COLO668 (cell line): ENCODE measurements at regions not wholly inside any gene's neighbourhood (a gene's known extent, or its start where the extent isn't known, plus 50 kb on each side); places are given as distances from the start of the nearest gene placed in this dataset.
"Not testable (repeated sequence)": the region's sequence is repeated elsewhere in the genome, so short reads cannot be mapped to it uniquely, and the experiment has no call there.

Experiments used
- DNase-seq: peaks from one replicate; lab custom pipeline; 2025; ENCODE audit not compliant: unreplicated experiment; lab: John Stamatoyannopoulos, UW

DNA sequence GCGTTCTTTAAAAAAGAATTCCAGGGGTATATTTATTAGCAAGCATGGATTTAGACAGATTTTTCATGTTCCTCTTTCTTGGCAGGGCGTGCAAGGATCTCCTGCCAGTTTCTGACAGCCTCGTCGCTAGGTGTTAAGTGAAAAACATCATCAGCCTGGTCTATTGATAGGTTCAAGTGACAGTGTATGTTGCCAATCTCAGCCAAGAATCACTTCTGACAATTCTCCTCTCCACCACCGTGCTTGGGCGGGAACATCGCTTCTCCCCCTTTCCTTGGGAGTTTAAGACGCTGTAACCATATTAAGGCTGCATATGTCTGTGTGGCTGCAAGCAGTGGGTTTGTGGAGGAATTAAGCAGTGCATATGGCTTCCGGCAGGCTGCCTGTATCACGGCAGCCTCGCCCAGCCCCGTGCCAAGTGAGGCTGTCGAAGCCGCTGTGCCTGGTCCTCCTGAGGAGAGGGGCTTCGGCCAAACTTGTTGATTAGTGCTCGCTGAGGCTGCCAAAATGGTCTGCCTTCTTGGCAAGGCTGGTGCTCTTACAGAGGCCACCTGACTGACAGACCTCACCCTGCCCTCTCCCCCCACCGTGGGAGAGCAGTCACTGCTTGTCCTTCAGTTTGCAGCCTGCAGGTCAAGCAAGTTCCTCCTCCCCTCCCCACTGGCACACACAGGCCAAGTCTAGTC, 132.2 kb upstream of the MPHOSPH6 start:
- no peak for DNase-seq

DNA sequence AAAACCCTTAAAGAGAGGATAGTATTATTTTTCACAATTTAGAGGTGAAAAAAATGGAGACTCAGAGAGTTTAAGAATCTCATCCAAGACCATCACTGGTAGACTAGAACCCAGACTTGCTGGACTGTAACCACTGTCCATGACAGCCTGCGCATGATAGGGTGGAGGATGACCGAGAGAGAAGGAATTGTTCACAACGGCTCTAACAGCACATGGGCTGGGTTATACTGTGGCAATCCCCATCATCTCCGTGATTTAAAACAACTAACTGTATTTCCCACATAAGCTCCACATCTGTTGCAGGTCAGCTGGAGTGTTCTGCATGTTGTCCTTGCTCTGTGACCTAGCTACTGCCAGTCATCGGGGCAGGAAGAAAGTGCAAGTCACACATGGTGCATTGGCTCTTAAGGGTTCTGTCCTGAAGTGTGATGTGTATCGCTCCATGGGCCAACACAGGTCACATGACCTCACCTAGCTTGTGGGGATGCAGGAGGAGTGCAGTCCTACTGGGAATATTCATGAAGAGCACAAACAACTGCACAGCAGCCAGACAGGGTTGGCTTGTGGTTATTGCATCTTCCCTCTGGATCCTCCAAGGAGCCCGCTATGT, 131.2 kb upstream of the MPHOSPH6 start:
- DNase-seq, result no peak

DNA sequence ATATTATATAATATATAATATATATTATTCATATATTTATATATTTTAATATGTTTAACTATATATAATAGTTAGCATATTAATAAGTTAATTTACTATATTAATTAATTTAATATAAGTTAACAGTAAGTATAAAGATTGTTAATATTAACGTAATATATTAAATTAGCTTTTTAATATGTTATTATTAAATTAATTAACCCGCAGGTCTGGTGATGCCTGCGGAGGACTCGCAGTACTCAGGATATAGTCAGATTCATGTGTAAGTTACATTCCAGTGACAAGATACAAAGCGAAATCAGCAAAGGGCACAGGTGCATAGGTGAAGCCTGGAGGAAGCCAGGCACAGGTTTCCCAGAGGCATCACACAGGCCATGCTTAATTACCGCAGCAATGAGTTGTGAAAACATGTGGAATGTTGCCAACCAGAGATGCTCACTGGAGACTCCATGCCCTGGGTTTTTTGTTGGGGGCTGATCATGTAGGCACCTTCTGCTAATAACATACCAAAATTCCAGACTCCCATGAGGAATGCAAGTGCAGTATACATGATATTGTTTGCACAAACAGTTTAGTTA, 130.4 kb upstream of the MPHOSPH6 start:
- no peak for DNase-seq

DNA sequence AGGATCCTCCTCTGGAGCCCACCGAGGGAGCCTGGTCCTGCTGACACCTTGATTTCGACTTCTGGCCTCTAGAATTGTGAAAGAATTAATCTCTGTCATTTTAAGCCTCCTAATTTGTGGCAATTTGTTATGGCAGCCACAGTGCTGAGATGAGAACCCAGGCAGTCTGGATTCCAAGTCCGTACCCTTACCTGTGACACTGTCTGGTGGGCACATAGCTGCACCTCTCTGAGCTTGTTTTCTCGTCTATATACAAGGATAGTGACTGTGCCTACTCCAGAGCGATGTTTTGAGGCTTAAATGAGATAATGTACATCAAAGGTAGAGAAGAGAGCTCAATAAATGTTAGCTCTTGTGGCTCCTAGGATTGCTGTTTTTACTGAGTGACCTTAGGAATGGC, 128.4 kb upstream of the MPHOSPH6 start:
- no peak for DNase-seq

DNA sequence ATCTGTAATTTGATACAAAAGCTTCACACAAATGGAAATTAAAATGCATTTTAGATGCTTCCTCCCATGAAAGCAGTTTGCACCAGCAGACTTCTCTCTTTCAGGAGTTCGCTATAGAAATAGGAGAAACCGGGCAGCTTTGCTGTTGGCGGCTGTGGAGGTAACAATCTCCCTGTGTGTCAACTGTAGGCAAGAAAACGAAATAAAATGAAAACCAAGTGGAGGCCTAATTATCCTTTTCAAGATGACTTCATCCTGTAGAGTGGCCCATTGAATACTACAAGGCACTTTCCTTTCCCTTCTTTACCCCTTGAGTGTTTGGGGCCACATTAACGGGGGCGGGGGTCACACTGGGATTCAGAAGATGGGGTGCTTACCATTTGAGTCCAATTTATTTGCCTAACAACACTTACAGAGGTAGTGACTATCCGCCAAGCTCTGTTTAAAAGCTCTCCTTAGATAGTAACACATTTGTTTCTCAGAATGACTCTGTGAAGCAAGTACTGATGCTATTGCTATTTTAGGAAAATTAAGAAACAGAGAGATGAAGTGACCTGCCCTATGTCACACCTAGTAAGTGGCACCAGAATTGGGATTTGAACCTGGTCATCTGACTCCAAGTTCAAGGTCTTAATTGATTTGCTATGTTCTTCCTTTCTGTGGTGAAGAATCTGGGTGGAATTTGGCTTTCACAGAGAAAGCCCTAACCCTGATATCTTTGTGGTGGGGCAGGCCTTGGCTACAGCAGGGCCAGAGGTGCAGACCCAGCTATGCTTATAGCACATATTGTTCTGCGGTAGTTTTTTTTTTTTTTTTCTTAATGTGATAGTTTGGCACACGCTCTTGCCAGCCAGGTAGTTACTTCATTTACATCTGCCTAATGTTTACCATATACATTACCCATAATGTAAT, 125.5 kb upstream of the MPHOSPH6 start:
- no peak for DNase-seq

DNA sequence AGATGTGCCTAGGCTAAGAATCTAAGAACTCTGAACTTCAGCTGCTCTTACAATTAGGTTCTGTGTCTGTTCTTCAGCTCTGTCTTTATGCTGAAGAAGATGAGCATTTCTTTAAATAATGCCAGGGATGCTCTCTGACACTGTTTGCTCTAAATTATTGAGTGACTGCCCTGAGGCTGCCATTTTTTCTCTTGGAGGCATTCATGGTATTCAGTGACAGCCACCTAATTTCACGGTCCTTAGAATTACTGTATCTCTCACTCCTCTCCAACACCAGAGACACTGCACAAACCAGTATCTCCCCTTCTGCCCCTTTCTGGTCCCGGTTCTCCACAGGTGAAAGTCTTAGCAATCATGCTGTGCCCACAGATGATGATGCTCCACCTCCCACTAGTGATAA, 123.6 kb upstream of the MPHOSPH6 start:
- DNase-seq, result no peak

DNA sequence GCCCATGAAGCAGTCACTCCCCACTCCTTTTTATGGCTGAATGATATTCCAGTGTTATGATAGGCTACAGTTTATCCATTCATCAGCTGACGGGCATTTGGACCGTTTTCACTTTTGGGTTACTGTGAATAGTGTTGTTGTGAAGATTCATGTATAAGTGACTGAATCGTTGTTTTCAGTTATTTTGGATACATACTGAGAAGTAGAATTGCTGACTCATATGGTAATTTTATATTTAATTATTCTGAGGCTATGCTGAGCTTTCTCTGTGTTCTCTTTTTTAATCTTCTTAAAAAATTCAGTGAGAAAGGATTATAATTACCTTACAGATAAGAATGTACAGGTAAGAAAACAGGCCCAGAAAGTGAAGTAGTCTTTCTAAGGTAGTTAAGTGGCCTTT, 117.9 kb upstream of the MPHOSPH6 start:
- DNase-seq, result no peak

DNA sequence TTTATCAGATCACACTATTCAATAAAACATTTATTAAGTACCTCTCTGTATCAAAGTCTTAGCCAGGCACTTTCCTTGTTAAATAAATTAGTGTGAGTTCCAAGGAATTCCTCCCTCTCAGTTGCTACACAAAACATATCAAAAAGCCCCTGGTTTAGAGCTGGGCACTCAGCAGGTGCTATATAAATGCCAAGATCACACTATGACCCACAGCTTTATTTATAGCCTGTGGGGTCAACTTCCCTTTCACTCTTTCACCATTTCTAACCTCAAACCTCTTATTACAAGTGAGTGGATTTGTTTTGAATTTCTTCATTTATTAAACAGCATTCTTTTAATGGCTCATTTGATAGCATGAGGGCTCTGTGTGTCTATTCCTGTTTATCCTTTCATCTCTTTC, 112.6 kb upstream of the MPHOSPH6 start:
- no peak for DNase-seq

DNA sequence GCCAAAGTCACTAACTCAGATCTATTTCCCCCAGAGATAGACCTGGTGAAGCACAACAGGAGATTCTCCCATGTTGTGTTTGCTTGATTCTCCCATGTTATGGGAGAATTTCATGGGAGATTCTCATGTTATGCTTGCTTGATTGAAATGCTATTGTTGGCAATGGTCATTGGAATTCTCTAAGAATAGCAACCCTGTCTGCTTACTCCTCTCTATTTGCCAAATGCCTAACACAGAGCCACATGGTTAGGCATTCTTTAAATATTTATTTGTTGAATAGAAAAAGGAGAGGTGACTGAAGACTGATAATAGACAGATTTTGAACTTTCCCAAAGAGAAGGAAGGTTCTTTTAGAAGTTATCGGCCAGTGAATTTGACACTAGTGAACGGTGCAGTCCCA, 111.5 kb upstream of the MPHOSPH6 start:
- DNase-seq, result no peak

DNA sequence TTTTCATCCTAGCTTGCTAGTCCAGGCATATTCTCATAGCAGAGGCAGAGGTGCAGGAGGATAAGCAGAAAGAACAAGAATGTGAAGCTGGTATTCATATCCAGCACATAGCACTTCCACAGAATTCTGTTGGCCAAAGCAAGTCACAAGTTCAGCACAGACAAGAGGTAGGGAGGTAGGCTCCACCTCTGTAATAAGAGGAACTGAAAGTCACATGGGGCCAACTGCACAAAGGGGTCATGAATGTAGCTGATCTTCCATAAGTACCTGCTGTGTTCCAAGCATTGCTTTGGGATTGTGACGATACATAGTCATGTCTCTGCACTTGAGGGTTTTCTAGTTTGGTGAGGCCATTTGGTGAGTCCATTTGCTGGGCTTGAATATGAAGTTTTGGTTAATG, 110.8 kb upstream of the MPHOSPH6 start:
- DNase-seq, result no peak

DNA sequence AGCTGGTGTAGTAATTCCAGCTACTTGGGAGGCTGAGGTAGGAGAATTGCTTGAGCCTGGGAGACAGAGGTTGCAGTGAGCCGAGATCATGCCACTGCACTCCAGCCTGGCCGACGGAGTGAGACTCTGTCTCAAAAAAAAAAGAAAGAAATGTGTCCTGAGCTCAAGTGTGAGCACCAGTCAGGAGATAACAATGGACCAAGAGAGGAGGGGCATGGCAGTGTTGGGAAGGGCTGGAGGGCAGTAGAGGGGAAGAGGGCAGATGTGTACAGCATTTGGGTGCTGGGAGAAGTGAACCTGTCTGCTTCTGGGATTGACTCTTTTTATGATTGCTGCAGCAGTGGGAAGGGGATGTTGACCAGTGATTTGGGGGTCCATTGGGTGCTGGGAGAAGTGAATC, 105.3 kb upstream of the MPHOSPH6 start:
- DNase-seq, result not testable (repeated sequence)

DNA sequence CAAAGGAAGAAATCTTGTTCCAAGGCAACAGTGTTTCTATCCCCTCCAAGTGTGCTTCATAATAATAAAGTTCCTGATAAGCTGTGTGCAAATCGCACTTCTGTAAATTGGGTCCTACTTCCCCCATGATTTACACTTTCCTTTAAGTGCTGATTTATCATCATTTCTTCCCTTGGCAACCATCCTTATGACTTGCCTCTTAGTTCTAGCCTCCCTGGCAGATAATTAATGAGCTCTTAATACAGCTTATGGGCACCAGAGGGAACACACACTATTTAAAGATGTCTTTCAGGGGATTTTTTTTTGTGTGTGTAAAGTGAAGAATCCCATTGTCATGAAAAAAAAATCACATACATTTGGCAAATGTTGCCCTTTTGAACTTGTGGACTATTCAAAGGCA, 101.6 kb upstream of the MPHOSPH6 start:
- DNase-seq, result no peak

DNA sequence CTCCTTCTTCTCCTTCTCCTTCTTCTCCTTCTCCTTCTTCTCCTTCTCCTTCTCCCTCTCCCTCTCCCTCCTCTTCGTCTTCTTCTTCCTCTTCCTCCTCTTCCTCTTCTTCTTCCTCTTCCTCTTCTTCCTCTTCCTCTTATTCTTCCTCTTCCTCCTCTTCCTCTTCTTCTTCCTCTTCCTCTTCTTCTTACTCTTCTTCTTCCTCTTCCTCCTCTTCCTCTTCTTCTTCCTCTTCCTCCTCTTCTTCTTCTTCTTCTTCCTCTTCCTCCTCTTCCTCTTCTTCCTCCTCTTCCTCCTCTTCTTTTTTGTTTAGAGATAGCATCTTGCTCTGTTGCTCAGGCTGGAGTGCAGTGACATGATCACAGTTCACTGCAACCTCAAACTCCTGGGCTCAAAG, 97.7 kb upstream of the MPHOSPH6 start:
- DNase-seq, result not testable (repeated sequence)

DNA sequence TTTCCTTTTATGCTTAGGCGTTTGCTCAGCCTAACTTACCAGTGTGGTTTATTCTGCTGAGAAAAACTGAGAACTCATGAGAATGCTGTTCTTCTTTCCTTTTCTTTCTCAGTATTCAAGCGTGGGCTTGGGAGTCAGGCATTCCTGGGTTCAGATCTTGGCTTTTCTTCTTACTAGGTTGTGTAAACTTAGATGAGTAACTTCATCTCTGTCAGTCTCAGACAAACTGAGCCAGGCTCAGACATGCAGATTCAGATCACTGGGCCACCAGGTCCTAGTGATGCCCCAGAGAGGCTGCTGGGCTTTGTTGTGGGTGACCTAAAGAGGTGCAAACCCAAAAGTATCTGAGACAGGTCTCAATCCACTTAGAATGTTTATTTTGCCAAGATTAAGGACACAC, 95.8 kb upstream of the MPHOSPH6 start:
- no peak for DNase-seq

DNA sequence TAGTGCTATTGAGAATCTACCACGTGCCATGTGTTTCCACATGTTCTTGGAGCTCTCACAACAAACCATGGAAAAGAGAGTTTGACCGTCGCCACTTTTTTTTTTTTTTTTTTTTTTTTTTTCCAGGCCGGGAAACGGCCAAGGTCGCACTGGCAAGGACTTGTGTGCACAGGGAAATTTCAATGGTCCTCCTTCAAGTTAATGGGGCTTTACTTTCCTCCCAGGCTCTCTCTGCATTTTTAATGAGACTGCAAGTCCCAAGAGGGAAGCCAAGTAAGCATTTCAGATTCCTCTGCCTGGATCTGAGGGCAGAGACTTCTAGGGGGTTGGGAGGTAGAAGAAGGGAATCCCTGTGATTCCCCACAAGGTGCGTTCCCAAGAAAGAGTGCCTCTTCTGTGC, 94.7 kb upstream of the MPHOSPH6 start:
- no peak for DNase-seq

DNA sequence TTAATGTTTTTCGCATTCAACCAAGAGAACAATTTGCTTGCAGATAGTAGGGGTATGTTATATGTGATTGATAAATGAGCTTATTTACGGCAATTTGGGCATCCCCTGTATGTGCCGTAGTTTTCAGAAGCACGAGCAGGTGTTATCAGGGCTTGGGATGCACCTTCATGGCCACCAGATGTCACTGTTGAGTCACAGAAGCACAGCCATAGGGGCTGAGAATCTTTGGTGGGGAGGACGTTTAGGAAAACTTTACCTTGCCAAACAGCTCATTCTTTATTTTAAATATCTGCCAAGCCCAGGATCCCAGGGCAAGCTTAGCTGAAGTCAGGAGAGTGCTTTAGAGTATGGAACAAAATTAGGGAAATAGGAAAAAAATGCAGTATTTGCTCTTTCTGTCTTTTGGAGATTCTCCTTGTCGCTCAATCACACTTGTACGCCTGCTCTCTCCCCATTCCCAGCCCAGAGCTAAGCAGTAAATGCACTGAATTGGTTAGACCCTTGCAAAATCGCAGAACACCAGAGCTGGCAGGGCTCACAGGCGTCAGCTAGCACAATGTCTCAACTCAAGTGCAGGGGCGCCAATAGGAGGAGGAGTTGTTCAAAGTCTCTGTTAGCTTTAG, 93.6 kb upstream of the MPHOSPH6 start:
- peak; percentile 66 for DNase-seq

DNA sequence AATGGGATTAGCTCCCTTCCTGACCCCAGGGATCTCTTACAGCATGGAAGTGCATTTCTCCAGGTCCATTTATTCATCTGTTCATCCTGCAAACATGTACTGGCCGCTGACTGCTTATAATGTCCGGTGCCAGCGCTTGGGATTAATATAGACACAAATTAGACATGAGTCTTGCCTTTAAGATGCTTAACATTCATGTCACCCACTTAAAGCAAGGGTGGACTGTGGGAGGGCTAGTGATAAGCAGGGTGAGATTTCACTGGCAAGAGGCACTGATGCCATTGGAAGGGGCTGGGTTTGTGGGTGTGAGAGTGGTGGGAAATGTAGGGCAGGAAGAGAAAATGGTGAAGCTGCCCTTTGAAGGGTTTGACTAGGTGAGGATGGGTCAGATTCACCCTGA, 92.2 kb upstream of the MPHOSPH6 start:
- no peak for DNase-seq

DNA sequence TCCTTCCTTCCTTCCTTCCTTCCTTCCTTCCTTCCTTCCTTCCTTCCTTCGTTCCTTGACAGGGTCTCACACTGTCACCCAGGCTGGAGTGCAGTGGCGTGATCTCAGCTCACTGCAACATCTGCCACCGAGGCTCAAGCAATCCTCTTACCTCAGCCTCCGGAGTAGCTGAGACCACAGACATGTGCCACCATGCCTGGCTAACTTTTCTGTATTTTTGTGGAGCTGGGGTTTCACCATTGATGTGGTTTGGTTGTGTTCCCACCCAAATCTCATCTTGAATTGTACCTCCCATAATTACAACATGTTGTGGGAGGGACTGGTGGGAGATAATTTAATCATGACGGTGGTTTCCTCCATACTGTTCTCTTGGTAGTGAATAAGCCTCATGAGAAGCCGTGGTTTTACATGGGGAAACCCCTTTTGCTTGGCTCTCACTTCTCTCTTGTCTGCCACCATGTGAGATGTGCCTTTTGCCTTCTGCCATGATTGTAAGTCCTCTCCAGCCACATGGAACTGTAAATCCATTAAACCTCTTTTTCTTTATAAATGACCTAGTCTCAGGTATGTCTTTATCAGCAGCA, 90.3 kb upstream of the MPHOSPH6 start:
- DNase-seq, result no peak

DNA sequence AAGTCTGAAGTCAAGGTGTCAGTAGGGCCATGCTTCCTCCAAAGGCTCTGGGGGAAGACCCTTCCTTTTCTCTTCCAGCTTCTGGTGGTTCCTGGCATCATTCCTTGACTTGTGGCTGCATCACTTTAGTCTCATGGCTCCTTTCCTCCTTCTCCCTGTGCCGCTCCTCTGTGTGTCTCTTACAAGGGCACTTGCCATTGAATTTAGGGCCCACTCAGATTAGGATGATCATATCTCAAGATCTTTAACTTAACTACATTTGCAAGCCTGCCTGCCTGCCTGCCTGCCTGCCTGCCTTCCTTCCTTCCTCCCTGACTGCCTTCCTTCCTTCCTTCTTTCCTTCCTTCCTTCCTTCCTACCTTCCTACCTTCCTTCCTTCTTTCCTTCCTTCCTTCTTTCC, 89.7 kb upstream of the MPHOSPH6 start:
- DNase-seq, result no peak

DNA sequence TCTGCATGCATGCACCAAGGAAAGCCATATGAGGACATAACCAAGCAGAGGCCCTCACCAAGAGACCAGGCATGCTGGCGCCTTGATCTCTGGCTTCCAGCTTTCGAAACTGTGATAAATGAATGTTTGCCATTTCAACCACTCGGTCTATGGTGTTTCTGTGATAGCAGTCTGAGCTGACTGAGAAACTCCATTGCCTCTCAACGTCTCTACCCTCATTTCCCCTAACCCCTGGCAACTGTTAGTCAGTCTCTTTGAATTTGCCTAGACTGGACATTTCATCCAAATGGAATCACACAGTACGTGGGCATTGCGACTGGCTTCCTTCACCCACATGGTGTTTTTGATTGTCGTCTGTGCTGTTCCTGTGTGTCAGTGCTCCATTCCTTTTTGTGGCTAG, 88.0 kb upstream of the MPHOSPH6 start:
- DNase-seq, result no peak

DNA sequence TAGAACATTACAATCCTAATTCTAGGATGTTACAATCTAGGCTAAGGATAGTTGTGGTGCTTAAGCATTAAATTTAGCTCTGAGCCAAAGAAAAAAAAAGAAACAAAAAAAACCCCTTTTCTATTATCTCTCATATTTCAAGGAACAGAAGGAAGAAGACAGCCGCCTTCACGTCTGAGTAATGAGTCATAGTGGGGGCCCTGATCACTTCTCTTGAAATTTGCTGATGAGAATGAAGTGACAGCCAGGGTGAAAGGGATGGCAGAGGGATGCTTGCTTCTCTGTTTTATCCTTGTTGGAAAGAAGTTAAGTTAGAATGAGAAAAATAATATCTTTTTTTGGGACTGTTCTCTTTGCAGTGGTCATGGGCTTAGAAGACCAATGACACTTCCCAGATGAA, 82.6 kb upstream of the MPHOSPH6 start:
- no peak for DNase-seq
